ENCODE measurements at regions not wholly inside any gene's neighbourhood (a gene's known extent, or its start where the extent isn't known, plus 50 kb on each side); places are given as distances from the start of the nearest gene placed in this dataset.

DNA sequence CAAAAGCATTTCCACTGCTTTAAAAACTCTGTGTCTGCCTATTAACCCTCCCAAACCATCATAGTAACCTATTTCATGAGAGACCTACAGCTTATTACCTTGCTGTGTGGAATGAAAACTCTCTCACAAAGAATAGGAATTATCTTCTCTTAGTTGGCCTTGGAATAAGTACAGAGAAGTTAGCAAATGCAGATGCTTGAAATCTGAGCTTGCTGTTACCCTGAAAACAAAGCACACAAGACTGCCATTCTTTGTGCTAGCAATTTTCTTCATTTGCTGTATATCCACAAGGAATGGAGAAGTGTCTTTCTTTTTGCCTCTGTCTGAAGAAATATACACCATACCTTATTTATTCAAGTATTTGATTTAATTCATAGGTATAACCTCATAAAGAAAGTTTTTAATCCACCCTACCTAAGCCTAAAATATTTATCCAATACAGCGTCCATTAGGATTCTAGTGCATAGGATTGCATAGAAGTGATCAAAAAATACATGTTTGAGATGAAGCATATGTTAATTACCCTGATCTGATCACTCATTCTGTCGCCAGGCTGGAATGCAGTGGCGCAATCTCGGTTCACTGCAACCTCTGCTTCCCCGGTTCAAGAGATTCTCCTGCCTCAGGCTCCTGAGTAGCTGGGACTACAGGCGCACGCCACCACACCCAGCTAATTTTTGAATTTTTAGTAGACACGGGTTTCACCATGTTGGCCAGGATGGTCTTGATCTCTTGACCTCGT, 451.1 kb downstream of the LTN1 start:
- 93 to 95% methylated on average over 9 of the region's 9 CpGs for WGBS, 2 donors
- ATAC-seq: no peak
- no peaks in the 10 kb centered on the region for H3K36me3 ChIP-seq
- H3K27ac ChIP-seq: no peak overlapping the region
- TF ChIP-seq, protein P1, sequence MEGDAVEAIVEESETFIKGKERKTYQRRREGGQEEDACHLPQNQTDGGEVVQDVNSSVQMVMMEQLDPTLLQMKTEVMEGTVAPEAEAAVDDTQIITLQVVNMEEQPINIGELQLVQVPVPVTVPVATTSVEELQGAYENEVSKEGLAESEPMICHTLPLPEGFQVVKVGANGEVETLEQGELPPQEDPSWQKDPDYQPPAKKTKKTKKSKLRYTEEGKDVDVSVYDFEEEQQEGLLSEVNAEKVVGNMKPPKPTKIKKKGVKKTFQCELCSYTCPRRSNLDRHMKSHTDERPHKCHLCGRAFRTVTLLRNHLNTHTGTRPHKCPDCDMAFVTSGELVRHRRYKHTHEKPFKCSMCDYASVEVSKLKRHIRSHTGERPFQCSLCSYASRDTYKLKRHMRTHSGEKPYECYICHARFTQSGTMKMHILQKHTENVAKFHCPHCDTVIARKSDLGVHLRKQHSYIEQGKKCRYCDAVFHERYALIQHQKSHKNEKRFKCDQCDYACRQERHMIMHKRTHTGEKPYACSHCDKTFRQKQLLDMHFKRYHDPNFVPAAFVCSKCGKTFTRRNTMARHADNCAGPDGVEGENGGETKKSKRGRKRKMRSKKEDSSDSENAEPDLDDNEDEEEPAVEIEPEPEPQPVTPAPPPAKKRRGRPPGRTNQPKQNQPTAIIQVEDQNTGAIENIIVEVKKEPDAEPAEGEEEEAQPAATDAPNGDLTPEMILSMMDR (IDR thresholded peaks at IDR 0.05): no peak
- no peaks in the 10 kb centered on the region for H3K9me3 ChIP-seq
- H3K27me3 ChIP-seq: no peaks in the 10 kb centered on the region
- no peaks in the 10 kb centered on the region for H3K4me1 ChIP-seq
- intact Hi-C loops (cut with DNase I): no loop called here
- H3K4me3 ChIP-seq: no peak overlapping the region
- DNase-seq: no peak

DNA sequence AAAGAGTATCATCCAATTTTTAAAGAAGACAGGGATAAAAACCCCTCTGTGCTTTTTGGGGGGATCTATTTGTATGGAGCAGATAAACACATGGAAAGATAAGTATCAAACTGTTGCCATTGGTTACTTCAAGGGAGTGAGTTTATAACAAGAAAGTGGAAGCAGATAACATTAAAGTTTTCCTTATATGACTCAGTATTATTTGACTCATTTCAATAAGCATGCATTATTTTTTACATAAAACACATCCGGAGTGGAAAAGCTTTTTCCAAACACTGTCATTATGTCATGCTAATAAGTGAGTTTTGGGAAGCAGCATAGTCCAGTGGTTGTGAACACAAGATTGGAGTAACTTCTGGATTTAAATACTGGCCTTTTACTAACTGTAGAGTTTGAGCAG, 452.2 kb downstream of the LTN1 start:
- intact Hi-C loops (cut with DNase I): no loop called here
- Histone ChIP-seq H3K27ac (no peak overlapping the region), H3K36me3 (no peaks in the 10 kb centered on the region), H3K9me3 (no peaks in the 10 kb centered on the region), H3K4me1 (no peaks in the 10 kb centered on the region), H3K4me3 (no peak overlapping the region), H3K27me3 (no peaks in the 10 kb centered on the region)
- ATAC-seq (no peak), DNase-seq (no peak)
- 78 to 89% methylated on average over 1 of the region's 1 CpG for WGBS, 2 donors
- TF ChIP-seq, protein P1 (IDR thresholded peaks at IDR 0.05): no peak

DNA sequence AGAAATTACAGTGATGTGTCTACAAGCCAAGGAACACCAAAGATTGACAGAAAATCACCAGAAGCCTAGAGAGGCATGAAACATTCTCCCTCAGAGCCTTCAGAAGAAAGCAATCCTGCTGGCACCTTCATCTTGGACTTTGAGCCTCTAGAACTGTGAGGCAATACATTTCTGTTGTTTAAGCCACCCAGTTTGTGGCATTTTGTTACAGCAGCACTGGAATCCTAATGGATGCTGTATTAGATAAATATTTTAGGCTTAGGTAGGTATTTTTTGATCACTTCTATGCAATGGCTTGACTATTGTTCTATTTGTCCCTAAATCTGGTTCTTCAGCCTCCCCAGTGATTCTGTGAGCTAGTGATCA, 453.1 kb downstream of the LTN1 start:
- no peak overlapping the region for H3K4me3 ChIP-seq
- no peaks in the 10 kb centered on the region for H3K36me3 ChIP-seq
- ATAC-seq (no peak), DNase-seq (no peak)
- H3K27me3 ChIP-seq: no peaks in the 10 kb centered on the region
- H3K4me1 ChIP-seq: no peaks in the 10 kb centered on the region
- H3K9me3 ChIP-seq: no peaks in the 10 kb centered on the region
- intact Hi-C loops (cut with DNase I): no loop called here
- H3K27ac ChIP-seq: no peak overlapping the region
- TF ChIP-seq, protein P1 (IDR thresholded peaks at IDR 0.05): no peak

DNA sequence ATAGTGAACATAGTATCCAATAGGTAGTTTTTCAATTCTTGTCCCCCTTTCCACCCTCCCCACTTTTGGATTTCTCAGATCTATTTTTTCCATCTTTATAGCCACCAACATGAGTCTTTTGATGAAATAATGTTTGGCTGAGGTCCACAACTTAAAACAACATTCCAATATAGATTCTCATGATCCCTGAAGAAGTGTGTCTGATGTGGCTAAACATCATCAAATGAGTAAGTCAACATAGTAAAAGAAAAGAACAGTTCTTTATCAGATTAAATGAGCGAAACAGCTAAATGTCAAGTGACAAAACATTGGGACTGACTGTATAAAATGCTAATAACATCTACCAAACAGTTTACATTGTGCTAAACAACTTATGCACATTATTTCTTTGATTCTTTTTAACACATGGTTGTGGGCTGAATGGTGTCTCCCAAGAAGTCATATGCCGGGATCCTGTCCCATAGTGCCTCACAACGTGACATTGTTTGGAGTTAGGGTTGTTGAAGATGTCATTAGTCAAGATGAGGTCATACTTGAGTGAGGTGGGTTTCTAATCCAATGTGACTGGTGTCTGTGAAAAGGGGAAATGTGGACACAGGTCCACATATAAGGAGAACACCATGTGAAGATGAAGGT, 453.6 kb downstream of the LTN1 start:
- DNase-seq: no peak
- no peak overlapping the region for H3K4me3 ChIP-seq
- 91 to 92% methylated on average over 3 of the region's 3 CpGs for WGBS, 2 donors
- no peak overlapping the region for H3K27ac ChIP-seq
- no peaks in the 10 kb centered on the region for H3K36me3 ChIP-seq
- H3K4me1 ChIP-seq: no peaks in the 10 kb centered on the region
- H3K27me3 ChIP-seq: no peaks in the 10 kb centered on the region
- H3K9me3 ChIP-seq: no peaks in the 10 kb centered on the region
- TF ChIP-seq, protein P1 (IDR thresholded peaks at IDR 0.05): no peak
- intact Hi-C loops (cut with DNase I): no loop called here
- no peak for ATAC-seq

Measured in heart right ventricle (tissue), 16 donors.